ENCODE measurements at regions not wholly inside any gene's neighbourhood (a gene's known extent, or its start where the extent isn't known, plus 50 kb on each side); places are given as distances from the start of the nearest gene placed in this dataset.

- no peak for DNase-seq
Observed at GRCh38 chr3:115525731-115526130, 97.6 kb upstream of the GAP43 start.

GRCh38 chr3:115533218-115533617, 90.1 kb upstream of the GAP43 start:
- DNase-seq: no peak

- DNase-seq: no peak
Observed at GRCh38 chr3:115536171-115536570, 87.1 kb upstream of the GAP43 start.

- DNase-seq: no peak
Observed at GRCh38 chr3:115537669-115538068, 85.6 kb upstream of the GAP43 start.

GRCh38 chr3:115547207-115547606, 76.1 kb upstream of the GAP43 start:
- DNase-seq: no peak

- no peak for DNase-seq
Observed at GRCh38 chr3:115548611-115549010, 74.7 kb upstream of the GAP43 start.

GRCh38 chr3:115549071-115549470, 74.2 kb upstream of the GAP43 start:
- DNase-seq: no peak

- no peak for DNase-seq
Observed at GRCh38 chr3:115550285-115550761, 73.0 kb upstream of the GAP43 start.

- no peak for DNase-seq
Observed at GRCh38 chr3:115551016-115551415, 72.3 kb upstream of the GAP43 start.

GRCh38 chr3:115552007-115552406, 71.3 kb upstream of the GAP43 start:
- no peak for DNase-seq

- no peak for DNase-seq
Observed at GRCh38 chr3:115553796-115554486, 69.4 kb upstream of the GAP43 start.

GRCh38 chr3:115554487-115554807, 68.9 kb upstream of the GAP43 start:
- DNase-seq: no peak

GRCh38 chr3:115562636-115563267, 60.6 kb upstream of the GAP43 start:
- DNase-seq: peak in 1 of 5 experiments; percentile 39

- no peak for DNase-seq
Observed at GRCh38 chr3:115563984-115564383, 59.3 kb upstream of the GAP43 start.

GRCh38 chr3:115571413-115571812, 51.9 kb upstream of the GAP43 start:
- DNase-seq: no peak

All from T-helper 2 cell (primary cell).